GM21447 (cell line): ENCODE measurements at regions not wholly inside any gene's neighbourhood (a gene's known extent, or its start where the extent isn't known, plus 50 kb on each side); places are given as distances from the start of the nearest gene placed in this dataset.

ENCODE experiments used
- ATAC-seq: cut with Tn5 transposase; IDR thresholded peaks from one replicate; pipeline ENCODE4 v1.9.1; 2021; ENCODE audit not compliant: unreplicated experiment

GRCh38 chrX:40282946-40283660 lies 185.3 kb upstream of the BCOR start:
- no peak for ATAC-seq

DNA sequence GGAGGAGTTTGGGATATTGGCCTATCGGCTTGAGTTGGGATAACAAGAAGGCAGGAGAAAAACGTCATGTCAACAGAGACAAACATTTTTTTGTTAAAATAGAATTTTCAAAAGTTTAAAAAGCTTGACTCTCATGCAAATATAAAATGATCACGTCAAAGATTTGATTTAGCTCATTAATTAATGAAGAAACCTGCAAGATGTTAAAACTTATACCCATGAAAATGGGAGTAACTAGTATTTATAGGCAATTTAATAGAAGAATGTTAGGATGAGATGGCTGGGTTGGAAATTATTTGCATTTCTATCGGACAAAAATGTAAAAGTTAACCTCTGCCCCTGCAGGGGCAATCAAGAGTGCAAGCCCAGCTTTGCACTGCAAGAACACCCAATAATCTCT lies 184.6 kb upstream of the BCOR start:
- ATAC-seq, result no peak

DNA sequence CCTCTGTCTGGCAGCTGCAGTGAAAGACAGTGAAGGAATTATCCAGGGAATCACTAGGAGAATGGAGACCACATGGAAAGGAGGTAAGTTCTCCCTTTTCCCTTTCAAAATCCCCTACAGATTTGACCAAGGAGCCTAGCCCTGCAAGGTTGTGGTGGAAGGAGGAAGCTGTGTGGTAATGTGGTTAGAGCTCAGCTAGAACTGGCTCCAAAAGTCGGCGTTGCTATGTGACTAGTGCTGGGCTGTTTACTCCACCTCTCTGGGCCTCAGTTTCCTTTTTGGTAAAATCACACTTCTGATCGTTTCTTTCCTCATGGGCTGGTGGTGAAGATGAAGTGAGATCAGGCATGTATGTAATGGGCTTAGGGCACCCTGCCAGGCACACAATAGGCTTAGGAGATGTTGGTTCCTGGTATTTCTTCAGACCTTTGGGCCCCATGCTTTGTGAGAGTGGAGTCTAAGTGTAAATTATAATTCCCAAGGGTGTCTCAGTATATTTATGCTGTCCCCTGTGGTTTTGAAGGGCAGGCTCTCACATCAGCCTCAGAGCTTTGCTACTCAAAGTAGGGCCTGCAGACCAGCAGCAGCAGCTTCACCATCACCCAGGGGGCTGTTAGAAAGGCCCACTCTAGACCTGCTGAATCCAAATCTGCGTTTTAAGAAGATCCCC lies 183.7 kb upstream of the BCOR start:
- no peak for ATAC-seq

DNA sequence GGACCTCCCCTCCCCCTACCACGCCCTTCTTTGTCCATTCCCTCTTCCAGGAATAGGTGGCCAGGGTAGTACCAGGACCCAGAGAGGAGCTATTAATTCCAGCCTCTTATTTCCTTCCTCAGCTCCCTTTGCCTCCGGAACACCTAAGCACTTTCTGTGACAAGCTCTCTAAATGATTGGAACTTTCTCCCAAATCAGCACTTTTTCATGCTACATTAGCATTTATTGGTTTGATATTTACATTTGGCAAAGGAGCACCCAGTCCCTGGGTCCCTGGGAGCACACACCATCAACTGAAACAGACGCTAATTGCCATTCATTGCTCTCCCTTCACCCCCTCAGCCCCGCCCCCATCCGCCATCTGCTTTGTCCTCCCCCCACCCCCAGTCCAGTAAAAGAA lies 182.0 kb upstream of the BCOR start:
- ATAC-seq, result no peak

- no peak for ATAC-seq
Measured at GRCh38 chrX:40279091-40279430, 181.3 kb upstream of the BCOR start.

- no peak for ATAC-seq
Measured at GRCh38 chrX:40278340-40279090, 180.8 kb upstream of the BCOR start.

GRCh38 chrX:40277672-40278071 lies 179.9 kb upstream of the BCOR start:
- ATAC-seq, result no peak

DNA sequence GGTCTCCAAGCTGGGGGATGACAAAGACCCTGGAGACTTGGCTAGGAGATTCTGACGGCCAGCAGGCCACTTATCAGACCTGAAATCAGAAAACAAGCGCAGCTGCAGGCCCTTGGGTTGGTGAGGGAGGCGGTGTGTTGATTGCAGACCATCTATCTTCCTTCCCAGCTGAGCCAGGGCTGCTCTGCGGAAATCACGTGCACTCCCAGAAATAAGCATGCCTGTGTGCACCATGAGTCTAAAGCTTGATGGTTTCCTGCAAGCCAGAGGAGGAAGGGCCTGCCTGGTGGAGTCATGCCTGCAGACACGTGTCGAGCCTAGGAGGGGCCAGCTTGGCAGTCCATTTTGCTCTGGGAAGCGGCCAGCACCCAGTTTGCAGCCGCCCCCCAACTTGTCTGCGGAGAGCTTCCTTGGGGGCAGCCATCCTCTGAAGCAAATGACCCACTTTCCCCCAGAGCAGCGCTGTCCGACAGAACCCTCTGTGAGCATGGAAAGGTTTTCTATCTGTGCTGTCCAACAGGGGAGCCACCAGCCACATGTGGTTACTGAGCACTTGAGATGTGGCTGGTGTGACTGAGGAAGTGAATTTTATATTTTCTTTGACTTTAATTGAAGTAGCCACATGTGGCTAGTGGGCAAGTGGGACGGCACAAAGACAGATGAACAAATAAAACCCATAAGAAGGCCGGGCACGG lies 175.7 kb upstream of the BCOR start:
- no peak for ATAC-seq

- no peak for ATAC-seq
Measured at GRCh38 chrX:40272776-40273175, 175.0 kb upstream of the BCOR start.

DNA sequence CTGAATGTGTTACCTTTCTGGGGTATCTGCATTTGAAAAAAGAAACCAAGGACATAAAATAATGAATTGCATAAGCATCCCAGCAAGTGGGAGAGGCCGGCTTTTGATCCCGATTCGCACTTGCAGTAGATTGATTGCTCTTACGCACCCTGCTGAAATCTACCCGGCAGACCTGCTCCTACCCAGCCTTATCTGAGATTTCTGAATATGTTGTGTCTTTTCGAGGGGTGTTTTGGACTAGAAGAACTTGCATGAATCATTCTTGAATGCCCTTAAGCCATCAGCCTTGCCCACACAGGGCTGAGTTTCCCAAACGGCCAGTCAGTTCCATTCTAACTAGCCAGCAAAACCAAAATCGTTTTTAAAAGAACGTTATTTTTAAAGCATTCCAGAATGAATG lies 174.4 kb upstream of the BCOR start:
- ATAC-seq, result no peak

- no peak for ATAC-seq
Measured at GRCh38 chrX:40268188-40268520, 170.4 kb upstream of the BCOR start.

DNA sequence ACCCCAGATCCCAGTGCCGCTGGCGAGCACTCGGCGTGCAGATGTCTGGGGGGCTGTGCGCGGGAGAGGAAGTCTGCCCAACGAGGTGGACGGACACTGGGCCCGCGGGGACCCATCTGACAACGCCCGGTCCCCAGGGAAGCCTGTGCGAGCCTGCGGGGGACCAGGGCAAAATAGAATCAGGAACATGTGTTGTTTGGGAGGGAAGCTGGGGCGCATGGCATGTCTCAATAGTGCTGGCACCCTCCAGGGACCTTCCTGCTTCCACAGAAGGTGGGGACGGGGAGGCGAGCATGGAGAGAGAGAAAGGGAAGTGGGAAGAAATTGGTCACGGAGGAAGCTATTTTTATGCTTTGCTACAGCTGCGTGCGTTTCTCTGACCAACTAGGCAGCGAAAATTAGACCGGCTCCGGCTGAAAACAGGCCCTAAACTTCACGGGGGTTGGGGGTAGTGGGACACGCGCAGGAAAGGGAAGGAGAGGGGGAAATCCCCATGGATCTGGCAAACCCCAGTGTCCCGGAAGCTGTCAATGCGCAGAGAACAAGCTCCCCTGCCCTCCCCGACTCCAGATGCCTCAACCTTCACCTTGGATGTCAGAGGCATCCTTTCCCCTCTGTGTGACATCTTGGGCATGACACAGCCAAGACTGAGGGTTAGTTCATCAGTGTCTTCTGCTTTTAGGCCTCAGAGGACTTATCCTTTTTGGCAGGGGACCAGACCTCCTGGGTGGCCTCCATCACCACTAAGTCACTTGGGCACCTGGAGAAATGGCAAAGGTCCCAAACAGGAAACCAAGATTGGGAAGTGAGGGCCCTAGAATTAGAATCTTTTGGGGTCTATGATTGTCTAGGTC lies 169.8 kb upstream of the BCOR start:
- no peak for ATAC-seq

GRCh38 chrX:40266490-40267333 lies 169.0 kb upstream of the BCOR start:
- no peak for ATAC-seq

GRCh38 chrX:40265936-40266335 lies 168.2 kb upstream of the BCOR start:
- ATAC-seq, result no peak

DNA sequence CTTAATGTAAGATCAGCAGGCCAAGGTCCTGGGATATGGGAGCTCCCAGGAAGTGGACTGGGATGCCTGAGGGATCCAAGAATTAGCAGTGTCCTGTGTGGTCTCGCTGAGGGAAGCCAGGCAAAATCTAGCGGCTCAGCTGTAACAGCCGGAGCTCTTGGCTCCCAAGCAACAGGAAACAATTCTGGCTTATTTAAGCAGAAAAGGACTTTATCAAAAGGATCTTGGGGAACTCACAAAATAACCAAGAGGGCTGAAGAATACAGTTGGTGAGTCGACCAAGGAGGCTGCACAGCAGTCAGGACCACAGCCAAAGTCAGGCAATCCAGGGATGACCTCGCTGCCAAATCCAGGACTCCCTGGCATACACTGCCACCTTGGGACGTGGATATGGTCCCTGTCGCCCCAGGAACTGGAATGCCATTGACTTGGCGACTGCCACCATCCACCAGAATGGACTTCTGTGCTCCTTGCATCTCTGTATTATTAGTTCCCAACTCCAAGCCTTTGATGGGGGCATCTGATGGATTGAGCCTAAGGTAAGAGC lies 165.3 kb upstream of the BCOR start:
- no peak for ATAC-seq

GRCh38 chrX:40262157-40263013 lies 164.6 kb upstream of the BCOR start:
- no peak for ATAC-seq

DNA sequence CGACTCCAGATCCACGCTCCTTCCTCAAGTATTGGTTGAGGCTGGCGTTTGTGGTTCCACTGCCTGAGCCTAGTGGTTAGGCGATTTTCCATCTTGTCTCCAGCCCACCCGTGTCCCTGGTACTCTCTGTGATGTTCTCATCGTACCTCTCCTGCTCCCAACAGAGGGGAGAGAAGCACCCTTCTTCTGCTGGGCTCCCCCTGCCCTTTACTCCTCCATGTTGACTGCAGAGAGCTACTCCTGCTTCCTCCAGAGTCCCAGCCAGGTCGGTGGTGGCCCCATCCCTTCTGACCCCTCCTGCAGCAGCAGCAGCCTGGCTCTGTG lies 164.0 kb upstream of the BCOR start:
- no peak for ATAC-seq

DNA sequence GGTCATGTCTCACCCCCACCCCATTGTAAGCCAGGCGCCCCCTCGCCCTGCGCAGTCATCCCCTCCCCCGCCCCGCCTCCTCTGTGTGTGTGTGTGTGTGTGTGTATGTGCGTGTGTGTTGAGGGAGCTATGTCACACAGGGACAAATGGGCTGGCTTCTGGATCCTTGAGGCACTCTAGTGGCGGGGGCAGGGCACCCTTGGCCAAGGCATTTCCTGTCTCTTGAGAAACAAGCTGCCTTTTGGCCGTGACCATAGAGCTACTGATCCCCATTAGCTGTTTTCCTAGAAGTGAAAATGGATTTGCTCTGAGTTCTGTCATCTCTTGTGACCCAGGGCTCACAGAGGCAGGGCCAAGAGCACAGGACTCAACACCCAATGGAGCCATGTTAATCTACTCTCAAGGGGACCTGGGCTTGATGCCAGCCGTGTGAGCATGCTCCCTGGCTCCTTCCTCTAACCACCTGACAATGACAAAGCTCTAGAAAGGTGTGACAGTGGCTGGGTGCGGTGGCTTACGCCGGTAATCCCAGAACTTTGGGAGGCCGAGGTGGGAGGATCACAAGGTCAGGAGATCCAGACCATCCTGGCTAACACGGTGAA lies 162.5 kb upstream of the BCOR start:
- no peak for ATAC-seq

DNA sequence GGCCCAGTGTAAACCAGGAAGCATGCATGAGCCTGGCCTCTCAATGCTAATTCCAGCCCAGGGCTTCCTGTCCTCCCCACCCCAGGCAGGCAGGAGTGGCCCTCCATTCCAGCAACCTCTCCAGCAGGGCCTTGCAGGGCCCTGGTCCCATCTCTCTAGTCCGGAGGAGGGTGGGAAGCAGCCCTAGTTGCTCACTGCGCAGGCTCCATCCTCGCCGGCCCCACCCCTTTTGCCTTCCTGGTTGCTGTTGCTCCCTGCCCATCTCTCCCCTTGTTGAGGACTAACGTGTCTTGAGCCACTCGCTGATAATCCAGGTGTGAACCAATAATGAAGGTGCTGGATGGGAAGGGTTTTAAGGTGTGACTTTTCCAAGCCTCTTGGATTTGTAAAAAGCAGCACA lies 161.2 kb upstream of the BCOR start:
- ATAC-seq, result no peak
